CD4-positive, CD25-positive, alpha-beta regulatory T cell (primary cell): ENCODE measurements at regions not wholly inside any gene's neighbourhood (a gene's known extent, or its start where the extent isn't known, plus 50 kb on each side); places are given as distances from the start of the nearest gene placed in this dataset.
"Not testable (repeated sequence)": the region's sequence is repeated elsewhere in the genome, so short reads cannot be mapped to it uniquely, and the experiment has no call there.

ENCODE experiments used
- ATAC-seq, 2 donors: fragments of 150-1000 bp; cut with Tn5 transposase; one replicate each; pipeline ENCODE4 v1.10.0; 2021; ENCODE audit warnings: low read depth in 2 of 2, moderate number of reproducible peaks in 2 of 2, moderate library complexity in 1 of 2
- DNase-seq, 3 donors: peaks; one replicate each; pipeline versions ENCODE4 v3.0.0 to v3.0.0-alpha.2; 2012 to 2022; ENCODE audit warnings: mixed read lengths in 1 of 3
- H3K27ac ChIP-seq: one replicate; pipeline ENCODE4 v1.7.0; 2013; ENCODE audit warnings: mild to moderate bottlenecking, low read length; ENCODE audit not compliant: insufficient read depth, poor library complexity, severe bottlenecking
- H3K27me3 ChIP-seq: one replicate; pipeline ENCODE4 v1.7.0; 2013; ENCODE audit warnings: low read length; ENCODE audit not compliant: control insufficient read depth, insufficient read depth
- H3K36me3 ChIP-seq: one replicate; pipeline ENCODE4 v1.7.0; 2013; ENCODE audit warnings: mild to moderate bottlenecking, low read length, moderate library complexity; ENCODE audit not compliant: control insufficient read depth, insufficient read depth
- H3K4me1 ChIP-seq: 2 replicates; pipeline ENCODE4 v1.7.0; 2013; ENCODE audit warnings: mild to moderate bottlenecking, low read length; ENCODE audit not compliant: insufficient read depth, control insufficient read depth, poor library complexity, severe bottlenecking
- H3K4me3 ChIP-seq: one replicate; pipeline ENCODE4 v1.7.0; 2013; ENCODE audit warnings: low read depth, mild to moderate bottlenecking, low read length, moderate library complexity
- H3K9me3 ChIP-seq, 2 experiments: 1 replicate in 1 of 2; 2 replicates in 1 of 2; pipeline ENCODE4 v1.7.0; 2013; ENCODE audit warnings: low read length in 2 of 2, mild to moderate bottlenecking in 1 of 2, moderate library complexity in 1 of 2; ENCODE audit not compliant: control insufficient read depth in 2 of 2
- H3K27ac Mint-ChIP-seq, 3 donors: one replicate each; pipeline ENCODE4 v1.8.0; 2020 to 2022; ENCODE audit warnings: mild to moderate bottlenecking in 3 of 3, mixed read lengths in 3 of 3, moderate library complexity in 2 of 3
- H3K27me3 Mint-ChIP-seq: one replicate; pipeline ENCODE4 v1.8.0; 2022; ENCODE audit warnings: mild to moderate bottlenecking, mixed read lengths
- H3K36me3 Mint-ChIP-seq: one replicate; pipeline ENCODE4 v1.8.0; 2020; ENCODE audit warnings: mixed read lengths
- H3K4me1 Mint-ChIP-seq, 4 donors: one replicate each; pipeline ENCODE4 v1.8.0; 2020 to 2022; ENCODE audit warnings: mixed read lengths in 4 of 4, mild to moderate bottlenecking in 1 of 4
- H3K4me3 Mint-ChIP-seq, 4 donors: one replicate each; pipeline ENCODE4 v1.8.0; 2020 to 2022; ENCODE audit warnings: mild to moderate bottlenecking in 4 of 4, mixed read lengths in 4 of 4, moderate library complexity in 3 of 4
- H3K9me3 Mint-ChIP-seq, 7 donors: one replicate each; pipeline ENCODE4 v1.8.0; 2020 to 2022; ENCODE audit warnings: mixed read lengths in 7 of 7, mild to moderate bottlenecking in 3 of 7, moderate library complexity in 2 of 7

- Histone ChIP-seq H3K9me3 (peaks cover 0 to 5% of the 10 kb centered on the region in 2 experiments), H3K27me3 (no peaks in the 10 kb centered on the region), H3K36me3 (no peaks in the 10 kb centered on the region), H3K4me1 (no peaks in the 10 kb centered on the region), H3K4me3 (no peak overlapping the region), H3K27ac (no peak overlapping the region)
- no peaks in the 10 kb centered on the region for H3K36me3 Mint-ChIP-seq
- ATAC-seq (no peak), DNase-seq (no peak)
- H3K27ac Mint-ChIP-seq: no peak overlapping the region
- no peak overlapping the region for H3K4me3 Mint-ChIP-seq
- no peaks in the 10 kb centered on the region for H3K27me3 Mint-ChIP-seq
- no peaks in the 10 kb centered on the region for H3K4me1 Mint-ChIP-seq
- H3K9me3 Mint-ChIP-seq: peaks cover 0 to 17% (median 8%) of the 10 kb centered on the region in 7 donors
Measured at GRCh38 chr13:65260946-65261891, 1968.9 kb downstream of the PCDH9 start.

GRCh38 chr13:65240773-65241172 is 1989.4 kb downstream of the PCDH9 start:
- H3K36me3 ChIP-seq: no peaks in the 10 kb centered on the region
- Mint-ChIP-seq H3K27me3 (no peaks in the 10 kb centered on the region), H3K36me3 (no peaks in the 10 kb centered on the region), H3K4me1 (peaks cover 0 to 3% (median 0%) of the 10 kb centered on the region in 4 donors), H3K27ac (no peak overlapping the region), H3K4me3 (no peak overlapping the region), H3K9me3 (peaks cover 0 to 45% (median 10%) of the 10 kb centered on the region in 7 donors)
- no peaks in the 10 kb centered on the region for H3K27me3 ChIP-seq
- H3K9me3 ChIP-seq: peaks cover 0 to 2% of the 10 kb centered on the region in 2 experiments
- H3K27ac ChIP-seq: no peak overlapping the region
- H3K4me3 ChIP-seq: no peak overlapping the region
- no peak for ATAC-seq
- H3K4me1 ChIP-seq: no peaks in the 10 kb centered on the region
- DNase-seq: no peak

GRCh38 chr13:65236841-65237418 is 1993.2 kb downstream of the PCDH9 start:
- H3K9me3 Mint-ChIP-seq: peaks cover 2 to 36% (median 10%) of the 10 kb centered on the region in 7 donors
- H3K27ac ChIP-seq: no peak overlapping the region
- H3K36me3 ChIP-seq: no peaks in the 10 kb centered on the region
- H3K4me3 Mint-ChIP-seq: no peak overlapping the region
- ATAC-seq (no peak), DNase-seq (no peak)
- no peak overlapping the region for H3K27ac Mint-ChIP-seq
- H3K27me3 ChIP-seq: no peaks in the 10 kb centered on the region
- no peak overlapping the region for H3K4me3 ChIP-seq
- H3K4me1 Mint-ChIP-seq: peaks cover 0 to 3% (median 0%) of the 10 kb centered on the region in 4 donors
- H3K4me1 ChIP-seq: no peaks in the 10 kb centered on the region
- no peaks in the 10 kb centered on the region for H3K9me3 ChIP-seq
- no peaks in the 10 kb centered on the region for H3K27me3 Mint-ChIP-seq
- no peaks in the 10 kb centered on the region for H3K36me3 Mint-ChIP-seq

- no peak overlapping the region for H3K27ac Mint-ChIP-seq
- no peaks in the 10 kb centered on the region for H3K4me1 ChIP-seq
- no peaks in the 10 kb centered on the region for H3K27me3 Mint-ChIP-seq
- H3K9me3 Mint-ChIP-seq: peaks cover 0 to 16% (median 2%) of the 10 kb centered on the region in 7 donors
- ATAC-seq: no peak
- H3K27ac ChIP-seq: no peak overlapping the region
- H3K9me3 ChIP-seq: no peaks in the 10 kb centered on the region
- no peak overlapping the region for H3K4me3 Mint-ChIP-seq
- H3K27me3 ChIP-seq: no peaks in the 10 kb centered on the region
- no peak for DNase-seq
- no peaks in the 10 kb centered on the region for H3K36me3 Mint-ChIP-seq
- no peaks in the 10 kb centered on the region for H3K36me3 ChIP-seq
- H3K4me1 Mint-ChIP-seq: no peaks in the 10 kb centered on the region
- no peak overlapping the region for H3K4me3 ChIP-seq
Measured at GRCh38 chr13:65217471-65217995, 2012.6 kb downstream of the PCDH9 start.

- H3K27ac Mint-ChIP-seq, H3K27ac ChIP-seq, H3K36me3 Mint-ChIP-seq, H3K27me3 ChIP-seq, H3K4me1 ChIP-seq, DNase-seq, H3K27me3 Mint-ChIP-seq, ATAC-seq, H3K36me3 ChIP-seq, H3K4me3 ChIP-seq, H3K4me1 Mint-ChIP-seq, H3K4me3 Mint-ChIP-seq: not testable (repeated sequence)
- peaks cover 0 to 26% (median 13%) of the 10 kb centered on the region in 7 donors for H3K9me3 Mint-ChIP-seq
- peaks cover 3 to 21% of the 10 kb centered on the region in 2 experiments for H3K9me3 ChIP-seq
Measured at GRCh38 chr13:65202845-65203244, 2027.3 kb downstream of the PCDH9 start.

GRCh38 chr13:65188721-65189120 is 2041.4 kb downstream of the PCDH9 start:
- H3K9me3 ChIP-seq: peaks cover 0 to 13% of the 10 kb centered on the region in 2 experiments
- peaks cover 5 to 34% (median 10%) of the 10 kb centered on the region in 7 donors for H3K9me3 Mint-ChIP-seq
- H3K27ac ChIP-seq: no peak overlapping the region
- no peaks in the 10 kb centered on the region for H3K4me1 Mint-ChIP-seq
- no peaks in the 10 kb centered on the region for H3K36me3 Mint-ChIP-seq
- no peaks in the 10 kb centered on the region for H3K36me3 ChIP-seq
- no peaks in the 10 kb centered on the region for H3K4me1 ChIP-seq
- no peak overlapping the region for H3K27ac Mint-ChIP-seq
- no peak for ATAC-seq
- no peak for DNase-seq
- H3K27me3 Mint-ChIP-seq: no peaks in the 10 kb centered on the region
- H3K27me3 ChIP-seq: no peaks in the 10 kb centered on the region
- no peak overlapping the region for H3K4me3 ChIP-seq
- no peak overlapping the region for H3K4me3 Mint-ChIP-seq

GRCh38 chr13:65168026-65168425 is 2062.1 kb downstream of the PCDH9 start:
- no peaks in the 10 kb centered on the region for H3K27me3 Mint-ChIP-seq
- H3K27ac ChIP-seq: no peak overlapping the region
- no peaks in the 10 kb centered on the region for H3K36me3 Mint-ChIP-seq
- DNase-seq: no peak
- no peak overlapping the region for H3K27ac Mint-ChIP-seq
- H3K27me3 ChIP-seq: no peaks in the 10 kb centered on the region
- no peak overlapping the region for H3K4me3 ChIP-seq
- no peaks in the 10 kb centered on the region for H3K4me1 ChIP-seq
- no peaks in the 10 kb centered on the region for H3K36me3 ChIP-seq
- H3K4me1 Mint-ChIP-seq: no peaks in the 10 kb centered on the region
- H3K9me3 ChIP-seq: peaks cover 0 to 1% of the 10 kb centered on the region in 2 experiments
- peaks cover 0 to 14% (median 4%) of the 10 kb centered on the region in 7 donors for H3K9me3 Mint-ChIP-seq
- no peak for ATAC-seq
- no peak overlapping the region for H3K4me3 Mint-ChIP-seq
